GM12864 (cell line): ENCODE measurements at regions not wholly inside any gene's neighbourhood (a gene's known extent, or its start where the extent isn't known, plus 50 kb on each side); places are given as distances from the start of the nearest gene placed in this dataset.
"Not testable (repeated sequence)": the region's sequence is repeated elsewhere in the genome, so short reads cannot be mapped to it uniquely, and the experiment has no call there.

Experiments
- DNase-seq: peaks from one replicate; pipeline ENCODE4 v3.0.0-alpha.2; 2011; ENCODE audit warnings: low read depth
- H3K4me3 ChIP-seq: 2 replicates; pipeline ENCODE4 v1.5.1; 2011; ENCODE audit warnings: mild to moderate bottlenecking, low read depth, low read length, control low read depth
- CTCF ChIP-seq: IDR thresholded peaks from 2 replicates; pipeline ENCODE4 v1.5.1; 2011; ENCODE audit warnings: low read depth, mild to moderate bottlenecking, moderate library complexity, low read length, control low read depth, inconsistent platforms; ENCODE audit errors: missing control alignments

DNA sequence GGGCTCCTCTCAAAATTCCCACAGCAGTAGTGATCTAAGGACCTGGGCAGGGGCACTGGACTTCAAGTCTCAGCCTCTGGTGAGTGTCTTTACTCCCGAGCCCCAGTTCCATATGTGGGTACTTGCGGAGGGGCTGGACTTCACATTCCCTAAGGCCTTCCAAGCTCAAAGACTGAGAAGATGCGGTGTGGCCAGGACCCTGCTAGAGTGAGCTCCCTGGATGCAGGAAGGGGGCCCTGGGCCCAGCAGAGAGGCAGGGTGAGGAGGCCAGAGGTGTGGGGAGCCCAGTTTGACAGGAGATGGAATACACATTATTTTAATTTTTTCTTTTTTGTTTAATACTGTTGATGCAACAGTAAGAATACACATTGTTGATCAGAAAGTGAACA lies 83.7 kb downstream of the IGLL1 start:
- H3K4me3 ChIP-seq: no peak overlapping the region
- TF ChIP-seq CTCF: no peak
- no peak for DNase-seq

- no peak overlapping the region for H3K4me3 ChIP-seq
- TF ChIP-seq CTCF: no peak
- no peak for DNase-seq
Observed at GRCh38 chr22:23495614-23496444, 84.3 kb downstream of the IGLL1 start.

GRCh38 chr22:23494930-23495266 lies 85.2 kb downstream of the IGLL1 start:
- TF ChIP-seq CTCF: no peak
- H3K4me3 ChIP-seq: no peak overlapping the region
- no peak for DNase-seq

- no peak for DNase-seq
- no peak for TF ChIP-seq CTCF
- H3K4me3 ChIP-seq: no peak overlapping the region
Observed at GRCh38 chr22:23485490-23485889, 94.6 kb downstream of the IGLL1 start.

GRCh38 chr22:23484651-23485050 lies 95.4 kb downstream of the IGLL1 start:
- H3K4me3 ChIP-seq: no peak overlapping the region
- no peak for DNase-seq
- TF ChIP-seq CTCF: no peak

GRCh38 chr22:23481369-23481768 lies 98.7 kb downstream of the IGLL1 start:
- no peak overlapping the region for H3K4me3 ChIP-seq
- no peak for DNase-seq
- TF ChIP-seq CTCF: no peak

DNA sequence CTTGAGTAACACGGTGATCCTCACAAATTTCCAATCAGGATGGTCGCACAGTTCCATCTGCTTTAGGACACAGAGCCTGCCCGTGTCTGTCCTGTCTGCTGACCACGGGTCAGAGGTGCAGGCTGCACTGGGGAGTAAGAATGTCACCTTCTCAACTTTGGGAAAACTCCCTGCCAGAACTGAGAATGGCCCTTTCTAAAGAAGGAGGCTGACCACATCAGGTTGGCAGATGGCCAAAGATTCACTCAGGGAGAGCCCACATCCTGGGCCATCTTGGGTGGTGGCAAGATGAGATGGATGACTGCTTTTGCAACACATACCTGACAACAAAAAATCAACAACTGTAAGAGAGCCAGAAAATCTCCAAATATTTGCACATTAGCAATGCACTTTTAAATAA lies 101.9 kb downstream of the IGLL1 start:
- no peak overlapping the region for H3K4me3 ChIP-seq
- DNase-seq: no peak
- no peak for TF ChIP-seq CTCF

- H3K4me3 ChIP-seq, DNase-seq: not testable (repeated sequence)
Observed at GRCh38 chr22:23474531-23474930, 105.6 kb downstream of the IGLL1 start.
